ENCODE measurements at regions not wholly inside any gene's neighbourhood (a gene's known extent, or its start where the extent isn't known, plus 50 kb on each side); places are given as distances from the start of the nearest gene placed in this dataset.
"Not testable (repeated sequence)": the region's sequence is repeated elsewhere in the genome, so short reads cannot be mapped to it uniquely, and the experiment has no call there.

DNA sequence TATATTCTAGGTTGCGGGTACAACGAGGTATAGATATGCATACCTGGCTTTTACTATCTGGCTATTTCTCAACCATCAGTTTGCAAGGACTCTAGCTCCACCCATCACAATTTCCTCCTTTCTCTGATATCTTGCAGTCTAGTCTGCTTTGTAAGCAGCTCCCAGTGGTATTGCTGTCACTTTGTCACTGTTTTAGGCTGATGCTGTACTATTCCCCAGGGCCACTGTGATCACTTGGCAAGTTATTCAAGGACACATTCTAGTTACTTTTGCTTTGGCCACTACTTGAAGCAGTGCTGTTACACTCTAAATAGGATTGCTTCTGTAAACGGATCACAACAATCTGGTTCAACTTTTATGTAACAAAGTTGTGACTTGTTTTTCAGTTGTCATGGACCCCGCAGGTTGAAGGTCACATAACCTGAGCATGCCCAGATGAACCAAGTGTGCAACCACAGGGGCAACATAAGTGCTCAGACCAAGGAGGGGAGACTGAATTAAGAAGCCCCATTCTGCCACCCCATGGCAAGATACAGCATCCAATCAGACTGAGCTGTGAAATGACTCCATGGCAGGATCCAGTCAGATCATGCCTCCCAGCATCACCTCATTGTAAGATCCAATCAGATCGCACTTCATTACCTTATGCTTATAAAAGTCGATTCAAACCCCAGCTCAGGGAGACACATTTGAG lies 588.4 kb upstream of the CITED2 start:
- no peak for DNase-seq (ENCODE audit: low spot score)

- DNase-seq (ENCODE audit: low spot score), result no peak
Observed at GRCh38 chr6:139961190-139961589, 586.7 kb upstream of the CITED2 start.

DNA sequence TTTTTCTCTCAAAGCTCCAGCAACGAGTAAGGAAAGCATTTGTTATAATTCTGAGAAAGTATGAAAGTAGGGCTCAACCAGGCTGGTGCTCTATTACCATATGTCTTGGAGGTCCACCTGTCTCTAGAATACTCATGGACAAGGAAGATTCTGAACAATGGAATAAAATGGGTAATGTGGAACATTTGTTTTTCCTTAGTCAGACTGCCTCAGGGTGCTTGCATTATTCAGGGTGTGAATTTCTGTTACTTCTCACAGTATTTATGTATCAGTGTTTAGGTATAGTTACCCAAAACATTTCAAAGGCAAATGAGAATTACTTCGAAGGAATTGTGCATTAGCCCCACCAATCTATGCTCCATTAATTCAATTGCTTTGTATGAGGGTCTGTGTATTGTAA lies 586.2 kb upstream of the CITED2 start:
- no peak for DNase-seq (ENCODE audit: low spot score)

GRCh38 chr6:139955366-139956155 lies 581.1 kb upstream of the CITED2 start:
- no peak for DNase-seq (ENCODE audit: low spot score)

DNA sequence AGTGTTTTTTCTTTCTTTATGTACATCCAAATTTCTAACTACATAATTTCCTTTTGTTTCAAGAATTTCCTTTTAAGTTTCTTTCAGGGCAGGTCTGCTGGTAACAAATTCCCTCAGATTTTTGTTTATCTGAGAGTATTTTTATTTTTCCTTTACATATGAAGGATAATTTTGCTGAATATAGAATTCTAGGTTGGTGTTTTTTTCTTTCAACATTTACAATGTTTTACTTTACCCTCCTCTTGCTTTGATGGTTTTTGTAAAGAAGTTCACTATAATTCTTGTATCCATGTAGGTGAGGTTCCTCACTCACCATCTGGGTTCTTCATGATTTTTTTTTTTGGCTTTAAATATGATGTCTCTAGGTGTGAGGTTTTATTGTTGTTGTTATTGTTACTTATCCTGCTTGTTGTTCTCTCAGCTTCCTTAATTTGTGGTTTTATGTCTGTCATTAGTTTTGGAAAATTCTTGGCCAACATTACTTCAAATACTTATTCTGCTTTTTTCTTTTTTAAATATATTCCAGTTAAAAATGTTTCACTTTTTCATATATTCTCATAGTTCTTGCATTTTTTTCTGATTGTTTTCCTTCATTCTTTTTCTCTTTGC lies 580.1 kb upstream of the CITED2 start:
- DNase-seq (ENCODE audit: low spot score), result no peak

GRCh38 chr6:139953780-139954179 lies 579.3 kb upstream of the CITED2 start:
- not testable (repeated sequence) for DNase-seq (ENCODE audit: low spot score)

GRCh38 chr6:139951172-139951571 lies 576.7 kb upstream of the CITED2 start:
- DNase-seq (ENCODE audit: low spot score), result no peak

GRCh38 chr6:139944976-139945375 lies 570.5 kb upstream of the CITED2 start:
- no peak for DNase-seq (ENCODE audit: low spot score)

- no peak for DNase-seq (ENCODE audit: low spot score)
Observed at GRCh38 chr6:139944131-139944530, 569.7 kb upstream of the CITED2 start.

DNA sequence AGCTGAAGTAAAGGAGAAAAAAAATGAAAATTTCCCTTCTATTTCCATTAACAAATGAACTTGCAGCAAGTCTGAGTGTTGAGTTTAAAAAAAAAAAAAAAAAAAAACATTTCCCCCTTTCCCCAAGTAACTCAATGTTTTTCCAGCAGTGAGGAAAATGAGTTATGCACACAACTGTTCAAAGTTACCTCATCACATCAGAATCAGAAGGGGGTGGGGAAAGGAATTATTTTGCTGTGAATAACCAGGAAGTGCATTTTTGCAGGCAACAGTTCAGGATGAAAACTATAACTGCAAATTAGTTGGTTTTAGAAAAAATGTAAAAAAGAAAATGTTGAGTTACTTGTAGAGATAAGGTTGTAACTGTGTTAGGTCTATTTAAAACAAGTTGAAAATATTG lies 568.9 kb upstream of the CITED2 start:
- no peak for DNase-seq (ENCODE audit: low spot score)

DNA sequence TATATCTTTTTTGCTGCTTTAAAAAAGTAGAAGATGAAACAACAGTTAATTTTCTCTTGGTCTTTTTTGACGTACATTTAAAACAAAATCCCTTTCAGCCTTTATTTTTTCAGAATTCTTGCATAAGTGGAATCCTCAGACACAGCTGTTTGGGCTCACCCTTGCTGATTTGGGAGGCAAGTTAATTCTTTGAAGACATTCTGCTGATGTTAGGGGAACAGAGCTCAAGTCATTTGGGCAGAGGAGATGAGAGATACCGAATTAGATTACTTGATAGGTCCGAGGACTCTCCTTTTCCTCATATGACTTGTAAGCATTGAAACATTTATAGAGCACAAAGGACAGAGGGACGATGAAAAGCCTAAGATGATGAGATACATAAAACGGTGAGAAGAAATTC lies 567.9 kb upstream of the CITED2 start:
- no peak for DNase-seq (ENCODE audit: low spot score)

- DNase-seq (ENCODE audit: low spot score), result no peak
Observed at GRCh38 chr6:139941826-139942225, 567.4 kb upstream of the CITED2 start.

- DNase-seq (ENCODE audit: low spot score), result no peak
Observed at GRCh38 chr6:139940741-139941729, 566.6 kb upstream of the CITED2 start.

DNA sequence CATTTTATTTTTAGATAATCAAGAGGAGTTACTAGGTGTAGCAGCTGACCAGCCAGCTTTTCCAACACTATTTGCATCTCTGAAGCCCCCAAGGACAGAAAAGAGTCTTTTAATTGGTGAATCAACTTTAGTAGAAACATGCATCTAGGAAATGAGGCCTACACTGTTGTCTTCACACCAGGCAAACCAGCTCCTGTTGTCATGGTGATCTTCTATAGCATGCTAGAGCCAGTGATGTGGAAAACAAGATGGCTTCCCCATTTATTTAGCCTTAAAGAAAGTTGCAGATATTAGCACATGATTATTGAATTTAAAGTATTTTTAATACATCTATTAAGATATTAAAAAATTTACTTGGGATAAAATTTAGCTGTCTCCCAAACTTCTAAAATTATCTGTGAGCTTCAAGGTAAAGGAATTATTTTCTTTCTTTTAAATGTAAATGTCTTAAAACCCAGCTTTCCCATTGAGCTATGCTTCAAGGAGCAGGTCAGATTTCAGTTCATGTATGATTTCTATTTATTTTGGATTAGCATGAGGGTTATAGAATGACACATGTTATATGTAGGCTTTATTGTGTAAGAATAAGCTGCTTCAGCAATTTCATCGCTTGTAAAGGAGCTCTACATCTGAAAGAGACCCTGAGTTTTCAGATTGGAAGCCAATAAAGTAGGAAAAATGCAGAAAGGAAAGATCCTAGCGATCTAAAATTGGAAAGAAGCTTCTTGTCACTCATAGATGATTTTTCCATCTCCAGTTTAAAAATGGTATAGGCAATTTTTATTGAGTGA lies 564.9 kb upstream of the CITED2 start:
- no peak for DNase-seq (ENCODE audit: low spot score)

DNA sequence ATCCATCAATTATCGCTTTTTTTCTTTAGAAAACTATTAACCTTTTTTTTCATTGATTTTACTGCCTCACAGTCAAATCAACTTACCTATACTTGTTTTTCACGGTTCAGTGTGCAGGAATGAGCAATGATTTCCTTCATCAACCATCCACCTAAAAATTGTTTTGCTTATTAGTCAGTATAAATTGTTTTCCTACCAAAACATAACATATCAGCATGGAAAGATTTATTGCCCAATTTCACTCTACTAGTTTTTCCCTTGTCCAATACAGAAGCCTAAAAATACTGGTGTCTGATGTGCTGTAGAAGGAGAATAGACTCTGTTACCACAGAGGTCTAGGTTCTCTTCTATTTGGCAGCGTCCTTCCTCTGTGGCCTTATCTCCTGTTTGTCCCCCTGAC lies 558.2 kb upstream of the CITED2 start:
- DNase-seq (ENCODE audit: low spot score), result no peak

GRCh38 chr6:139931747-139932146 lies 557.3 kb upstream of the CITED2 start:
- DNase-seq (ENCODE audit: low spot score), result no peak

DNA sequence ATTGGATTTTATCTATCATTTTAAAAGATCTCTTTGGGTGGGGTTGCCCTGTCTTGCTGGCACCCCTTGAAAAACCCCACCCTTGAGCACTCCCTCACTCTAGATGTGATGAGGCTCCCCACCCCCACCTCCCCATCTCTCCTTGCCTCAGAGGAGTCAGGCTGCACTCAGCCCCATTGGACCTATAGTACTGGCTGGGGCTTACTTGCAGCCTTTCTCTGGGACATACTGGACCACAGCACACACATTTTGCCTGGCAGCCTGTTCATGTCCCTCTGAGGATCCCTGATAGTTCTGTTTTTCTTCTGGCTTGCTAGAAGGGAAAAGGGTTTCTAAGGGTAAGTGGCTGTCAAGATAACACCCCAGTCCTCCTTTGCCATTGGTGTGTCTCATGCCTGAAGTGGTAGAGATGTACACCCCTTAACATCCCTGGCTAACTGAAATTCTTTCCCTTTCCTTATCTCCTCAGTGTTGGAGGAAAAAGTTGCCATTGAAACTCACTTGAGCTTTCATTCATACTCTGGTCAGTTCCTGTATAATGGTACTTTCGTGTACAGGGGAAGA lies 553.4 kb upstream of the CITED2 start:
- DNase-seq (ENCODE audit: low spot score), result no peak

DNA sequence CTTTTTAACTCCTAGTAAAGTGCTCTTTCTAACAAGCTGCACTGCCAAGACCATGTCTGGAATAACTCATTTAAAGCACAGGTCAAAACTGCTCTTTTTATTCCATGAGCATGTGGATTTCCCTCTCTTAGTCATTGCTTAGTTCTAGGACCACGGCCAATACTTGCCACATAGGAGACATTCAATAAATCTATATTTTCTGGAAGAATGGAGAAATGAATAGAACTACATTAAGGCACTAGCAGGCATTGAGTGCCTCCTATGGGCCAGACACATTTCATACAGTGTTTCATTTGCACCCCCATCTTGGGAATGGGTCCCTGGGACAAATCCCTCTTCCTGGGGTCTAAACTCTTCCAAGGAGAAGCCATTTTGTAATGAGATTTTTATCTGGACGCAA lies 552.8 kb upstream of the CITED2 start:
- no peak for DNase-seq (ENCODE audit: low spot score)

GRCh38 chr6:139926711-139927110 lies 552.3 kb upstream of the CITED2 start:
- DNase-seq (ENCODE audit: low spot score), result no peak

DNA sequence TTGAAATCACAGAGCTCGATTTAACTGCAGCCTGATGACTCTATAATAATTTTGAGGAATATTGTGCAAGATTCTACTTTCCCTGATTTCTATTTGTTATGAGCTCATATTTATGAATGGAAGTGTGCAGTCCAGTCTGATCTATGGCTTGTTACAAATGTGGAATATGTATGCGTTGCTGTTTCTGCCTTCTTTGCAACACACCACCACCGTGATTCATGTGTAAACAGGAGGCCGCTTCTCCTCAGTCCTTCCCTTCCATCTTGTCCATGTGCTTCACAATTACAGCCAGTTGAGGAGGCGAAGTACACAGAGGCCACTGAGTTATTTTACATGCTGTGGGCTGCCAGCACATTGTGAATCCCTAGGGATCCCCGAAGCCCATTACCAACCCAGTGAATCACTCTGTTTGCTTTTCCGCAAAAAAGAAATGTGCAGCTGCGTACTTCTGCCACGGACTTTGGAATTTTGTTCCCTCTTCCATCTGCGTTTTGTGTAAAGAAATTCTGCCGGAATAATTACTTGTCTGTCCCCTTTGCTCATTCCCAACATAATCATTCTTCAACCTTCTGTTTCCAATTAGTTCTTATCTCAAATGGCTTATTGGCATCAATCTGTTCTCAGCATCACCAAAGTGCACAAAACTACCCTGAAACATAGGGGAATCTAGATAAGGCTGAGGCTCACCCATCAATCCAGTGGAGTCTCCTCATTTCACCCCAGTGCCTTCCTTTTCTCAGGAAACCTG lies 551.6 kb upstream of the CITED2 start:
- DNase-seq (ENCODE audit: low spot score), result peak; percentile 2
